NCI-H226 (cell line): ENCODE measurements at regions not wholly inside any gene's neighbourhood (a gene's known extent, or its start where the extent isn't known, plus 50 kb on each side); places are given as distances from the start of the nearest gene placed in this dataset.

Experiments
- DNase-seq: peaks from one replicate; pipeline ENCODE4 v3.0.0-alpha.2; 2015

- DNase-seq: no peak
These were observed 170.7 kb downstream of the DIPK2A start for GRCh38 chr3:144142151-144142840.

GRCh38 chr3:144148356-144148755, 176.7 kb downstream of the DIPK2A start:
- no peak for DNase-seq

- DNase-seq: no peak
These were observed 180.4 kb downstream of the DIPK2A start for GRCh38 chr3:144151983-144152382.

- no peak for DNase-seq
These were observed 189.0 kb downstream of the DIPK2A start for GRCh38 chr3:144160627-144161026.

- no peak for DNase-seq
These were observed 190.4 kb downstream of the DIPK2A start for GRCh38 chr3:144162042-144162441.

- no peak for DNase-seq
These were observed 192.7 kb downstream of the DIPK2A start for GRCh38 chr3:144164352-144164751.

GRCh38 chr3:144165482-144165881, 193.9 kb downstream of the DIPK2A start:
- DNase-seq: no peak

GRCh38 chr3:144167634-144168033, 196.0 kb downstream of the DIPK2A start:
- DNase-seq: no peak

- no peak for DNase-seq
These were observed 201.9 kb downstream of the DIPK2A start for GRCh38 chr3:144173491-144173890.

GRCh38 chr3:144175644-144176425, 204.2 kb downstream of the DIPK2A start:
- DNase-seq: no peak

- no peak for DNase-seq
These were observed 206.0 kb downstream of the DIPK2A start for GRCh38 chr3:144177649-144178048.

- DNase-seq: no peak
These were observed 207.0 kb downstream of the DIPK2A start for GRCh38 chr3:144178607-144179006.

- no peak for DNase-seq
These were observed 209.4 kb downstream of the DIPK2A start for GRCh38 chr3:144181062-144181461.

- DNase-seq: no peak
These were observed 210.9 kb downstream of the DIPK2A start for GRCh38 chr3:144182501-144182900.

GRCh38 chr3:144185276-144185675, 213.7 kb downstream of the DIPK2A start:
- DNase-seq: no peak

GRCh38 chr3:144187531-144188210, 216.0 kb downstream of the DIPK2A start:
- peak; percentile 32 for DNase-seq

- peak; percentile 77 for DNase-seq
These were observed 217.4 kb downstream of the DIPK2A start for GRCh38 chr3:144189044-144189443.

GRCh38 chr3:144197116-144197515, 225.5 kb downstream of the DIPK2A start:
- DNase-seq: no peak

GRCh38 chr3:144197582-144197981, 226.0 kb downstream of the DIPK2A start:
- no peak for DNase-seq

GRCh38 chr3:144200004-144200403, 228.4 kb downstream of the DIPK2A start:
- peak; percentile 33 for DNase-seq

- peak; percentile 45 for DNase-seq
These were observed 228.8 kb downstream of the DIPK2A start for GRCh38 chr3:144200466-144200865.

GRCh38 chr3:144221761-144222160, 250.1 kb downstream of the DIPK2A start:
- no peak for DNase-seq

- peak; percentile 24 for DNase-seq
These were observed 257.7 kb downstream of the DIPK2A start for GRCh38 chr3:144229330-144229729.

GRCh38 chr3:144229953-144230352, 258.3 kb downstream of the DIPK2A start:
- DNase-seq: no peak
